SU-DHL-6 (cell line): ENCODE measurements at regions not wholly inside any gene's neighbourhood (a gene's known extent, or its start where the extent isn't known, plus 50 kb on each side); places are given as distances from the start of the nearest gene placed in this dataset.
A peak's percentile ranks its signal among the peaks of the same experiment; 100 is the strongest.

Source experiments
- H2AFZ ChIP-seq: fragments of 200-600 bp; sonication (generic); 2 replicates; pipeline ENCODE4 v1.6.1; 2014; ENCODE audit warnings: low read depth, mild to moderate bottlenecking, moderate library complexity, mixed read lengths, antibody characterized with exemption, low read length; ENCODE audit not compliant: severe bottlenecking
- H3F3A ChIP-seq: fragments of 200-600 bp; shearing (Covaris generic); 2 replicates; pipeline ENCODE4 v1.6.0; 2016; ENCODE audit warnings: antibody characterized with exemption, mild to moderate bottlenecking; ENCODE audit not compliant: insufficient read depth
- H3K27ac ChIP-seq: fragments of 200-600 bp; sonication (generic); 2 replicates; pipeline ENCODE4 v1.5.1; 2016; ENCODE audit warnings: low read depth, mild to moderate bottlenecking, low read length, moderate library complexity, mixed read lengths
- H3K27me3 ChIP-seq: fragments of 200-600 bp; sonication (generic), shearing (Covaris generic); 2 replicates; pipeline ENCODE4 v1.6.0; 2014; ENCODE audit warnings: mild to moderate bottlenecking, low read length
- H3K36me3 ChIP-seq: fragments of 200-600 bp; sonication (generic); 2 replicates; pipeline ENCODE4 v1.6.1; 2014; ENCODE audit warnings: mild to moderate bottlenecking, low read length, mixed read lengths
- H3K4me2 ChIP-seq: fragments of 300-600, 200-600 bp; shearing (Covaris generic), sonication (generic); 2 replicates; pipeline ENCODE4 v1.6.0; 2014; ENCODE audit warnings: low read length, low read depth, mild to moderate bottlenecking; ENCODE audit not compliant: poor library complexity, severe bottlenecking
- H3K4me3 ChIP-seq: fragments of 200-600 bp; sonication (generic); 2 replicates; pipeline ENCODE4 v1.5.1; 2014; ENCODE audit warnings: antibody characterized with exemption, low read length, mild to moderate bottlenecking, mixed read lengths; ENCODE audit not compliant: insufficient read depth, poor library complexity, severe bottlenecking
- H3K79me2 ChIP-seq: fragments of 200-600 bp; sonication (generic); 2 replicates; pipeline ENCODE4 v1.6.1; 2014; ENCODE audit warnings: mild to moderate bottlenecking, low read length, moderate library complexity; ENCODE audit not compliant: insufficient read depth
- H3K9ac ChIP-seq: fragments of 200-600 bp; sonication (generic); 2 replicates; pipeline ENCODE4 v1.7.0; 2014; ENCODE audit warnings: mild to moderate bottlenecking, low read length
- H3K9me2 ChIP-seq: fragments of 200-600 bp; sonication (generic); replicated peaks from 2 replicates; pipeline ENCODE4 v1.6.1; 2014; ENCODE audit warnings: low read length; ENCODE audit not compliant: insufficient read depth
- H3K9me3 ChIP-seq: fragments of 200-600 bp; sonication (generic); 2 replicates; pipeline ENCODE4 v1.6.1; 2014; ENCODE audit warnings: low read length, mixed read lengths; ENCODE audit not compliant: insufficient read depth
- H4K20me1 ChIP-seq: fragments of 200-600 bp; sonication (generic); 2 replicates; pipeline ENCODE4 v1.6.1; 2014; ENCODE audit warnings: low read depth, mild to moderate bottlenecking, antibody characterized with exemption, low read length, moderate library complexity, mixed read lengths
- EZH2phosphoT487 ChIP-seq: fragments of 200-600 bp; sonication (generic), shearing (Covaris generic); conservative IDR thresholded peaks from 2 replicates; pipeline ENCODE4 v1.6.1; 2018; ENCODE audit warnings: mild to moderate bottlenecking, antibody characterized with exemption, low read length, moderate library complexity, mixed read lengths
- TF ChIP-seq, protein P1 (sequence below): fragments of 200-600 bp; sonication (generic); IDR thresholded peaks from one replicate; pipeline ENCODE4 v1.5.1; 2017; ENCODE audit warnings: antibody characterized with exemption, mild to moderate bottlenecking, low read length, moderate library complexity; ENCODE audit not compliant: insufficient read depth, poor library complexity, severe bottlenecking

DNA sequence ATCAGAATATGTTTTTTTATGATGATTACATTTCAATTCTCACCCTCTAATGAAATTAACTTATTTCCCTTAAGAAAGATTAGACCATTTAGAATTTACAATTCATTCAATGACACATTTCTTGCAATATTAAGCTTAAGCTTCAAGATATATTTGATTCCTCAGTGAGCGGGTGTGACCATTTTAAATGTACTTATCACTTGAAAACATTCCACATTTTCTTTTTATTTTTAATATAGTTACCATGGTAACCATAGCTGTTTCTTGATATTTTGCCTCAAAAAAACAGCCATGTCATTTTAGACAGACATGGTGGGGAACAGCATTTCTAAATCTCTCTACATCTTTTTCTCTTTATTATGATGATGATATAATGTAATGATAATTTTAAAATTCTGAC, 1029.0 kb upstream of the B3GALT2 start:
- Histone ChIP-seq H3K4me2 (no peak overlapping the region), H3K9me3 (peaks cover 14% of the 10 kb centered on the region; the same call in 1 of the 2 replicates), H3K27me3 (no peaks in the 10 kb centered on the region), H3K79me2 (no peaks in the 10 kb centered on the region), H3K36me3 (peaks cover 23% of the 10 kb centered on the region), H3K27ac (no peak overlapping the region), H3K4me3 (no peak overlapping the region), H2AFZ (no peak overlapping the region), H3K9me2 (no peaks in the 10 kb centered on the region), H3K9ac (no peak overlapping the region), H3F3A (no peaks in the 10 kb centered on the region), H4K20me1 (no peaks in the 10 kb centered on the region)
- TF ChIP-seq, protein P1, sequence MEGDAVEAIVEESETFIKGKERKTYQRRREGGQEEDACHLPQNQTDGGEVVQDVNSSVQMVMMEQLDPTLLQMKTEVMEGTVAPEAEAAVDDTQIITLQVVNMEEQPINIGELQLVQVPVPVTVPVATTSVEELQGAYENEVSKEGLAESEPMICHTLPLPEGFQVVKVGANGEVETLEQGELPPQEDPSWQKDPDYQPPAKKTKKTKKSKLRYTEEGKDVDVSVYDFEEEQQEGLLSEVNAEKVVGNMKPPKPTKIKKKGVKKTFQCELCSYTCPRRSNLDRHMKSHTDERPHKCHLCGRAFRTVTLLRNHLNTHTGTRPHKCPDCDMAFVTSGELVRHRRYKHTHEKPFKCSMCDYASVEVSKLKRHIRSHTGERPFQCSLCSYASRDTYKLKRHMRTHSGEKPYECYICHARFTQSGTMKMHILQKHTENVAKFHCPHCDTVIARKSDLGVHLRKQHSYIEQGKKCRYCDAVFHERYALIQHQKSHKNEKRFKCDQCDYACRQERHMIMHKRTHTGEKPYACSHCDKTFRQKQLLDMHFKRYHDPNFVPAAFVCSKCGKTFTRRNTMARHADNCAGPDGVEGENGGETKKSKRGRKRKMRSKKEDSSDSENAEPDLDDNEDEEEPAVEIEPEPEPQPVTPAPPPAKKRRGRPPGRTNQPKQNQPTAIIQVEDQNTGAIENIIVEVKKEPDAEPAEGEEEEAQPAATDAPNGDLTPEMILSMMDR = no peak
- TF ChIP-seq EZH2phosphoT487 = no peak

DNA sequence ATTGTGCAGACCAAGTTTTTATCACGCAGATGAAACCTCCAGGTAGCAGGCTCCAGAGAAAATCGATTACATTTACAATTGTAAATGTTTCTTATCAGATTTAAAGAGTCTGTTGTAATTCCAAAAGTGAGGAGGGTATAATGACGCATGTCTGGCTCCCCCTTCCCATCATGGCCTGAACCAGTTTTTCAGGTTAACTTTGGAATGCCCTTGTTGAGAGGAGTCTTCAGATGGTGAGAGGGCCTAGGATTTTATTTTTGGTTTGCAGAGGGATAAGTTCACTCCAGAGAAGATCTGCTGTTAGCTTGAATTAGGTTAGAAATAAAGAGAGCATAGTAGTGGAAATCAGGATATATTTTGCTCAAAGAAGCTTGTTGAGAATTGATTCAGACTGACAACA, 1028.3 kb upstream of the B3GALT2 start:
- H3K36me3 ChIP-seq = peaks cover 23% of the 10 kb centered on the region
- H3K9me2 ChIP-seq = no peaks in the 10 kb centered on the region
- H3K9me3 ChIP-seq = peaks cover 14% of the 10 kb centered on the region; the same call in 1 of the 2 replicates
- H3K9ac ChIP-seq = no peak overlapping the region
- TF ChIP-seq, protein P1 = no peak
- no peak for TF ChIP-seq EZH2phosphoT487
- H3F3A ChIP-seq = no peaks in the 10 kb centered on the region
- no peaks in the 10 kb centered on the region for H3K27me3 ChIP-seq
- H4K20me1 ChIP-seq = no peaks in the 10 kb centered on the region
- H2AFZ ChIP-seq = peak overlapping the region; percentile 6
- H3K27ac ChIP-seq = no peak overlapping the region
- H3K4me2 ChIP-seq = no peak overlapping the region
- no peak overlapping the region for H3K4me3 ChIP-seq
- no peaks in the 10 kb centered on the region for H3K79me2 ChIP-seq

DNA sequence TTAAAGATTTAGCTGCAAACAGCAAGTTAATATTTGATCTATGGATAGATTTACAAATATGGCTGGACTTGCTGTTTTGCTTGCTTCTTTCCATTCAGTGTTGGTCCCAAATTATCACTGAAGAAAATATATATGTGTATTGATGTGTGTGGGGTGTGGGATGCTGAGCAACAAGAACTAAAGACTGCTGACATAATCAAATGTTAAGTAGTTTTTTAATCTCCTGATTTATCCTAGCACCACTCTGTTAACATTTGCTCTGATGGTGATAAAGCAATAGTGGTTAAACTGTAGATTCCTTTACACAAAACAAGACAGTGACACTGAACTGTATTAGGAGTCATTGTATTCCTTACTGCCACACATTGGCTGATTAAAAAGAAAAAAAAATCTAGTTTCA, 1023.5 kb upstream of the B3GALT2 start:
- H3K9ac ChIP-seq = no peak overlapping the region
- H3K9me3 ChIP-seq = 0 out of 2 replicates have a peak, but pooled peaks cover 7% of the 10 kb centered on the region
- TF ChIP-seq, protein P1 = no peak
- TF ChIP-seq EZH2phosphoT487 = no peak
- no peaks in the 10 kb centered on the region for H3K9me2 ChIP-seq
- no peak overlapping the region for H3K4me2 ChIP-seq
- H2AFZ ChIP-seq = no peak overlapping the region
- H3K4me3 ChIP-seq = no peak overlapping the region
- no peaks in the 10 kb centered on the region for H4K20me1 ChIP-seq
- H3K27me3 ChIP-seq = no peaks in the 10 kb centered on the region
- H3K27ac ChIP-seq = no peak overlapping the region
- peaks cover 4% of the 10 kb centered on the region; the same call in 1 of the 2 replicates for H3K36me3 ChIP-seq
- H3F3A ChIP-seq = no peaks in the 10 kb centered on the region
- no peaks in the 10 kb centered on the region for H3K79me2 ChIP-seq

DNA sequence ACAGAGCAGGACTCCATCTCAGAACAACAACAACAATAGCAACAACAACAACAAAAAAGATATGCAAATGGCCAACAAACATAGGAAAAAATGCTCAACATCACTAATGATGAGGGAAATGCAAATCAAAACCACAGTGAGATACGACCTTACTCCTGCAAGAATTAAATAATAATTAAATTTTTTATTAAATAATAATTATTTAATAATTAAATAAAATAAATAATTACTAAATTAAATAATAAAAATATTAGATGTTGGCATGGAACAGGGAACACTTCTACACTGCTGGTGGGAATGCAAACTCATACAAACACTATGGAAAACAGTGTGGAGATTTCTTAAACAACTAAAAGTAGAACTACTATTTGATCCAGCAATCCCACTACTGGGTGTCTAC, 1022.3 kb upstream of the B3GALT2 start:
- Histone ChIP-seq H2AFZ (no peak overlapping the region), H3K27ac (no peak overlapping the region), H3K9ac (no peak overlapping the region), H3K27me3 (no peaks in the 10 kb centered on the region), H3K9me3 (0 out of 2 replicates have a peak, but pooled peaks cover 4% of the 10 kb centered on the region), H3K36me3 (no peaks in the 10 kb centered on the region), H3K4me2 (no peak overlapping the region), H3K4me3 (no peak overlapping the region), H3K9me2 (no peaks in the 10 kb centered on the region), H3F3A (no peaks in the 10 kb centered on the region), H4K20me1 (no peaks in the 10 kb centered on the region), H3K79me2 (no peaks in the 10 kb centered on the region)
- no peak for TF ChIP-seq EZH2phosphoT487
- TF ChIP-seq, protein P1 = no peak
